Thyroid gland (tissue), 4 donors: ENCODE measurements at regions not wholly inside any gene's neighbourhood (a gene's known extent, or its start where the extent isn't known, plus 50 kb on each side); places are given as distances from the start of the nearest gene placed in this dataset.

Experiments used
- POLR2A ChIP-seq, 2 donors: fragments of 450-650 bp; IDR thresholded peaks; one replicate each; pipeline ENCODE4 v1.6.1; 2017; ENCODE audit warnings: antibody characterized with exemption in 2 of 2, mild to moderate bottlenecking in 2 of 2, moderate library complexity in 1 of 2
- TF ChIP-seq, protein P1 (sequence below), 6 experiments: fragments of 200-600 bp in 3 of 6; fragments of 450-650 bp in 3 of 6; sonication (generic) in 3 of 6; IDR thresholded peaks; one replicate each; pipeline ENCODE4 v1.5.1; 2016 to 2019; ENCODE audit warnings: antibody characterized with exemption in 6 of 6, mild to moderate bottlenecking in 2 of 6, inconsistent platforms in 1 of 6, moderate library complexity in 1 of 6

DNA sequence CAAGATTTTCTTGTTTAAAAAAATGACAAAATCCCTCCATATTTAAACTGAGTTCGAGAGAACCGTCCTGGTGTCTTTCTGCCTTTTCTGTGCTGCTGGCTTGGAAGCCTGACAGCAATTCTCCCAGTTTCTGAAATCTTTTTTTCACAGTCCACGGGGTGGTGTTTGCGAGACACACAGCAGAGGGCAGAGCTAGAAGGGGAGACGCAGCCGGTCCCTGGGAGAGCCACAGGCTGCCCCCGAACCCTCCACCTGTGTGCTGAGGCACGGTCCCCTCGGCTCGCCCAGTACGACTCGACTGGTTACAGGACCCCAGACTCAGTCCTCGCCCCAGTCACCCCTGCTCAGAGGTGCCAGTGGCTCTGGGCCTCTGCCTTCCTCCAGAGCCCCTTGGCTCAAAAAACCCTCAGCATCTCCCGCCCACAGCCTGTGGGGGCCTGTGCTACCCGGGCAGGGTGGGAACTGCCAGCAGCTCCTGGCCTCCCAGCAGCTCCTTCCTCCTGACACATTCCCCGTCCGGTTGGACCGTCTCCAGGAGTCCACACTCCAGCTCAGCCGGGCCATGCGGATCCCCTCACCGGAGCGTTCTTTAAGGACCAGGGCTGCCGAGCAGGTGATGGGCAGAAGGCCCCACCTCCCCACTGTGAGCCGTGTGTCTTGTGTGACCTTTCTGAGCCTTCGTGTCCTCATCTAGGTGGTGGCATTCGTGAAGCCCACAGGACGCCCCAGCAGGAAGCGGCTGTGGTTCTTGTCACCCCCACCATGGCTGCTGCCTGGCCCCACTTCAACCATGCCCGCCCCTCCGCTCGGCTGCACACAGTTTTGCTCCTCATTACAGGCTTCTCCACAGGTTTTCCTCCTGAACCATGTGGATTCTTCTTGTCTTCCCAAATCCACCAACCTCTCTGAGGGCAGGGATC is 52.3 kb upstream of the EN2 start:
- TF ChIP-seq, protein P1, sequence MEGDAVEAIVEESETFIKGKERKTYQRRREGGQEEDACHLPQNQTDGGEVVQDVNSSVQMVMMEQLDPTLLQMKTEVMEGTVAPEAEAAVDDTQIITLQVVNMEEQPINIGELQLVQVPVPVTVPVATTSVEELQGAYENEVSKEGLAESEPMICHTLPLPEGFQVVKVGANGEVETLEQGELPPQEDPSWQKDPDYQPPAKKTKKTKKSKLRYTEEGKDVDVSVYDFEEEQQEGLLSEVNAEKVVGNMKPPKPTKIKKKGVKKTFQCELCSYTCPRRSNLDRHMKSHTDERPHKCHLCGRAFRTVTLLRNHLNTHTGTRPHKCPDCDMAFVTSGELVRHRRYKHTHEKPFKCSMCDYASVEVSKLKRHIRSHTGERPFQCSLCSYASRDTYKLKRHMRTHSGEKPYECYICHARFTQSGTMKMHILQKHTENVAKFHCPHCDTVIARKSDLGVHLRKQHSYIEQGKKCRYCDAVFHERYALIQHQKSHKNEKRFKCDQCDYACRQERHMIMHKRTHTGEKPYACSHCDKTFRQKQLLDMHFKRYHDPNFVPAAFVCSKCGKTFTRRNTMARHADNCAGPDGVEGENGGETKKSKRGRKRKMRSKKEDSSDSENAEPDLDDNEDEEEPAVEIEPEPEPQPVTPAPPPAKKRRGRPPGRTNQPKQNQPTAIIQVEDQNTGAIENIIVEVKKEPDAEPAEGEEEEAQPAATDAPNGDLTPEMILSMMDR (IDR thresholded peaks at IDR 0.05): no peak
- TF ChIP-seq POLR2A (IDR thresholded peaks at IDR 0.05): no peak
